MM.1S (cell line): ENCODE measurements at regions not wholly inside any gene's neighbourhood (a gene's known extent, or its start where the extent isn't known, plus 50 kb on each side); places are given as distances from the start of the nearest gene placed in this dataset.
A peak's percentile ranks its signal among the peaks of the same experiment; 100 is the strongest.

ENCODE experiments used
- DNase-seq: peaks from one replicate; pipeline ENCODE4 v3.0.0-alpha.2; 2015
- H2AFZ ChIP-seq: fragments of 300-600 bp; sonication (generic); 2 replicates; pipeline ENCODE4 v1.6.0; 2016; ENCODE audit warnings: antibody characterized with exemption, low read length
- H3F3A ChIP-seq: fragments of 300-600 bp; sonication (generic); 2 replicates; pipeline ENCODE4 v1.6.1; 2016; ENCODE audit warnings: mild to moderate bottlenecking, antibody characterized with exemption, low read length, moderate library complexity, mixed read lengths; ENCODE audit not compliant: insufficient read depth
- H3K27ac ChIP-seq: fragments of 300-600 bp; sonication (generic); 2 replicates; pipeline ENCODE4 v1.5.1; 2016; ENCODE audit warnings: mild to moderate bottlenecking, low read length
- H3K27me3 ChIP-seq: fragments of 300-600 bp; sonication (generic); replicated peaks from 2 replicates; pipeline ENCODE4 v1.6.0; 2016; ENCODE audit warnings: low read length; ENCODE audit not compliant: insufficient read depth
- H3K36me3 ChIP-seq: fragments of 300-600 bp; sonication (generic); replicated peaks from 2 replicates; pipeline ENCODE4 v1.6.1; 2016; ENCODE audit warnings: mild to moderate bottlenecking, low read length, mixed read lengths; ENCODE audit not compliant: insufficient read depth
- H3K4me1 ChIP-seq: fragments of 300-600 bp; sonication (generic); 2 replicates; pipeline ENCODE4 v1.6.1; 2016; ENCODE audit warnings: low read length, mixed read lengths
- H3K4me2 ChIP-seq: fragments of 300-600 bp; sonication (generic); 2 replicates; pipeline ENCODE4 v1.6.0; 2016; ENCODE audit warnings: low read depth, low read length
- H3K4me3 ChIP-seq: fragments of 300-600 bp; sonication (generic); 2 replicates; pipeline ENCODE4 v1.5.1; 2016; ENCODE audit warnings: low read length, mixed read lengths
- H3K79me2 ChIP-seq: fragments of 300-600 bp; sonication (generic); 2 replicates; pipeline ENCODE4 v1.6.1; 2016; ENCODE audit warnings: mixed run types, low read length, mixed read lengths
- H3K9ac ChIP-seq: fragments of 300-600 bp; sonication (generic); 2 replicates; pipeline ENCODE4 v1.6.1; 2016; ENCODE audit warnings: low read length, mixed read lengths
- H3K9me2 ChIP-seq: fragments of 300-600 bp; sonication (generic); replicated peaks from 2 replicates; pipeline ENCODE4 v1.6.1; 2016; ENCODE audit warnings: mild to moderate bottlenecking, low read length, mixed read lengths; ENCODE audit not compliant: insufficient read depth
- H3K9me3 ChIP-seq: fragments of 300-600 bp; sonication (generic); replicated peaks from 2 replicates; pipeline ENCODE4 v1.6.1; 2016; ENCODE audit warnings: mild to moderate bottlenecking, low read length, mixed read lengths; ENCODE audit not compliant: insufficient read depth
- H4K20me1 ChIP-seq: fragments of 300-600 bp; sonication (generic); 2 replicates; pipeline ENCODE4 v1.6.1; 2016; ENCODE audit warnings: mild to moderate bottlenecking, low read length, moderate library complexity, mixed read lengths; ENCODE audit not compliant: insufficient read depth
- EZH2 ChIP-seq: fragments of 300-600 bp; sonication (generic); optimal IDR thresholded peaks from 2 replicates; pipeline ENCODE3; 2017; ENCODE audit warnings: low read depth, mild to moderate bottlenecking, antibody characterized with exemption, low read length, mixed read lengths
- EZH2phosphoT487 ChIP-seq: fragments of 300-600 bp; sonication (generic); IDR thresholded peaks from 2 replicates; pipeline ENCODE4 v1.6.1; 2018; ENCODE audit warnings: antibody characterized with exemption, low read length
- TF ChIP-seq, protein P1 (sequence below): fragments of 300-600 bp; sonication (generic); IDR thresholded peaks from 2 replicates; pipeline ENCODE4 v1.5.1; 2016; ENCODE audit warnings: antibody characterized with exemption, low read length, mixed read lengths

- Histone ChIP-seq H3K27me3 (peaks cover 18% of the 10 kb centered on the region), H3K9me2 (no peaks in the 10 kb centered on the region), H3K27ac (no peak overlapping the region), H4K20me1 (no peaks in the 10 kb centered on the region), H3K4me3 (no peak overlapping the region), H3K9ac (no peak overlapping the region), H3K4me1 (no peaks in the 10 kb centered on the region), H2AFZ (no peak overlapping the region), H3K9me3 (no peaks in the 10 kb centered on the region), H3K4me2 (no peak overlapping the region), H3K79me2 (no peaks in the 10 kb centered on the region), H3F3A (no peaks in the 10 kb centered on the region), H3K36me3 (no peaks in the 10 kb centered on the region)
- TF ChIP-seq EZH2phosphoT487, result no peak
- TF ChIP-seq EZH2, result no peak
- TF ChIP-seq, protein P1, sequence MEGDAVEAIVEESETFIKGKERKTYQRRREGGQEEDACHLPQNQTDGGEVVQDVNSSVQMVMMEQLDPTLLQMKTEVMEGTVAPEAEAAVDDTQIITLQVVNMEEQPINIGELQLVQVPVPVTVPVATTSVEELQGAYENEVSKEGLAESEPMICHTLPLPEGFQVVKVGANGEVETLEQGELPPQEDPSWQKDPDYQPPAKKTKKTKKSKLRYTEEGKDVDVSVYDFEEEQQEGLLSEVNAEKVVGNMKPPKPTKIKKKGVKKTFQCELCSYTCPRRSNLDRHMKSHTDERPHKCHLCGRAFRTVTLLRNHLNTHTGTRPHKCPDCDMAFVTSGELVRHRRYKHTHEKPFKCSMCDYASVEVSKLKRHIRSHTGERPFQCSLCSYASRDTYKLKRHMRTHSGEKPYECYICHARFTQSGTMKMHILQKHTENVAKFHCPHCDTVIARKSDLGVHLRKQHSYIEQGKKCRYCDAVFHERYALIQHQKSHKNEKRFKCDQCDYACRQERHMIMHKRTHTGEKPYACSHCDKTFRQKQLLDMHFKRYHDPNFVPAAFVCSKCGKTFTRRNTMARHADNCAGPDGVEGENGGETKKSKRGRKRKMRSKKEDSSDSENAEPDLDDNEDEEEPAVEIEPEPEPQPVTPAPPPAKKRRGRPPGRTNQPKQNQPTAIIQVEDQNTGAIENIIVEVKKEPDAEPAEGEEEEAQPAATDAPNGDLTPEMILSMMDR, result no peak
- DNase-seq, result no peak
Measured at GRCh38 chr6:30823534-30823865, 60.8 kb upstream of the DDR1 start.

DNA sequence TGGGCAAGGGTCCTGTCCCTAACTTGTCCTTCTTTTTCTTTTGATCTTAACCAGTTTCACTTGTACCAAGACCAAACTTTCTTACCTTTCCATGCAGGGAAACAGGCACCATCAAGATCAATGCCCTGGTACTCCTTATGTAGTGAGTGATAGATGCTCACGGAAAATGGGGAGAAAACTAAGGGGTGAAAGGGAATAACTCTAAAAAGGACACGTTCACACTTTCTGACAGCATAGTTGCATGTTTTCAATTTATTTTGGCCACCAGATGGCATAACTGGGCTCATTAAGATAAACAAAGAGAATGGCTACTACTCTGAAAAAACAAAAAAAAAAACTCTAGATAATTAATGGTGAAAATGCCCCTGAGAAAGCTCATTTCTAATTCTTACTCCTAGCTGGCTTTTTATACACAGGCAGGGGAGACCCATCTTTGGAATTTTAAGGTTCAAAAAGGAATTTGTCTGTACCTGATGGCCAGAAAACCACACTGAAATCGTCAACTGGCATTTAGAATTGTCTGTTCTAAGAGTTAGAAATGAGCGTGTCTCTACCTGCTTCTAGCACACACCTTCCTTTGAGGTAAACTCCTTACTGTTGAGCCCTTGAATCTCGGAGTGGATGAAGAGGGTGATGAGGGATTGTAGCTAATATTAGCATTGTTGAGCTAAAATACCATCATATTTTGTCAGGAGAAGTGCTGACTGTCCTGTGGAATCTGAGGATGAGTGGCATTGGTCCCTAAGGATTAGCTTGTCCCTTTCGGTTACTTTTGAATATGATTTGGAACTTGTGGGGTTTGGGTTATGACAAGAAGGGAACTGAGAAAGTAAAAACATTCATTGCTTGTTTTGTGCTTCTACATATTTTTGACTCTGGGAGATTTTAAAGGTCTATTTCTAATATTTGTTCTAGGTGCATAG is 62.2 kb upstream of the DDR1 start:
- Histone ChIP-seq H3K4me1 (no peaks in the 10 kb centered on the region), H3F3A (no peaks in the 10 kb centered on the region), H3K4me2 (no peak overlapping the region), H3K4me3 (no peak overlapping the region), H3K9ac (no peak overlapping the region), H3K27me3 (peaks cover 18% of the 10 kb centered on the region), H3K36me3 (no peaks in the 10 kb centered on the region), H3K9me3 (no peaks in the 10 kb centered on the region), H3K79me2 (no peaks in the 10 kb centered on the region), H3K9me2 (no peaks in the 10 kb centered on the region), H4K20me1 (no peaks in the 10 kb centered on the region), H2AFZ (no peak overlapping the region), H3K27ac (no peak overlapping the region)
- no peak for TF ChIP-seq EZH2phosphoT487
- TF ChIP-seq, protein P1, result peak; percentile 58
- no peak for TF ChIP-seq EZH2
- DNase-seq, result peak; percentile 39

- H3F3A ChIP-seq, result no peaks in the 10 kb centered on the region
- peaks cover 11% of the 10 kb centered on the region for H3K27me3 ChIP-seq
- H3K4me1 ChIP-seq, result no peaks in the 10 kb centered on the region
- TF ChIP-seq EZH2phosphoT487, result no peak
- no peak for TF ChIP-seq EZH2
- TF ChIP-seq, protein P1, result no peak
- H3K27ac ChIP-seq, result no peak overlapping the region
- no peak overlapping the region for H3K4me3 ChIP-seq
- H2AFZ ChIP-seq, result no peak overlapping the region
- no peaks in the 10 kb centered on the region for H3K36me3 ChIP-seq
- DNase-seq, result no peak
- H3K79me2 ChIP-seq, result no peaks in the 10 kb centered on the region
- H3K9me3 ChIP-seq, result no peaks in the 10 kb centered on the region
- H3K4me2 ChIP-seq, result no peak overlapping the region
- no peaks in the 10 kb centered on the region for H3K9me2 ChIP-seq
- no peak overlapping the region for H3K9ac ChIP-seq
- no peaks in the 10 kb centered on the region for H4K20me1 ChIP-seq
Measured at GRCh38 chr6:30820193-30820592, 64.1 kb upstream of the DDR1 start.
